Dermis blood vessel endothelial cell (primary cell): ENCODE measurements at regions not wholly inside any gene's neighbourhood (a gene's known extent, or its start where the extent isn't known, plus 50 kb on each side); places are given as distances from the start of the nearest gene placed in this dataset.

Experiments used
- DNase-seq: peaks from one replicate; pipeline ENCODE4 v3.0.0; 2010

GRCh38 chr12:125272383-125272933 lies 207.2 kb downstream of the AACS start:
- no peak for DNase-seq

DNA sequence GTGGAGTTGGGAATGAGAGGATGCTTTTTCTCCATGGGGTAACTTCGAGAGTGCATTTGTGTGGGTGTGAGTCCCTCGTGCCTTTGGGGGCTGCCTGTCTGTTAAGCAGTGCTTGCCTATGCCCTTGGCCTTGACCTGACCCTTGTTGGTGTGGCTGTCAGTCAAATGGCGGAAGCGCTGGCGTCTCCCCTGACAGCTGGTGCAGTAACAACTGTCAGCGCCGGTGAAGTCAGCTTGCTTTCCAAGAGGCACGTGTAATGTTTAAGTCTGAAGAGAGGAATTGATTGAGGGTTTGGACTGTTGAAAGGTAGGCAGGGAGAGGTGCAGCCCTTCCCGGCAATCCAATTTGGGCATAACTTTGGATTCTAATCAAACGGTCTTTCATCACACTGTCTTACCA lies 211.3 kb downstream of the AACS start:
- DNase-seq: no peak

DNA sequence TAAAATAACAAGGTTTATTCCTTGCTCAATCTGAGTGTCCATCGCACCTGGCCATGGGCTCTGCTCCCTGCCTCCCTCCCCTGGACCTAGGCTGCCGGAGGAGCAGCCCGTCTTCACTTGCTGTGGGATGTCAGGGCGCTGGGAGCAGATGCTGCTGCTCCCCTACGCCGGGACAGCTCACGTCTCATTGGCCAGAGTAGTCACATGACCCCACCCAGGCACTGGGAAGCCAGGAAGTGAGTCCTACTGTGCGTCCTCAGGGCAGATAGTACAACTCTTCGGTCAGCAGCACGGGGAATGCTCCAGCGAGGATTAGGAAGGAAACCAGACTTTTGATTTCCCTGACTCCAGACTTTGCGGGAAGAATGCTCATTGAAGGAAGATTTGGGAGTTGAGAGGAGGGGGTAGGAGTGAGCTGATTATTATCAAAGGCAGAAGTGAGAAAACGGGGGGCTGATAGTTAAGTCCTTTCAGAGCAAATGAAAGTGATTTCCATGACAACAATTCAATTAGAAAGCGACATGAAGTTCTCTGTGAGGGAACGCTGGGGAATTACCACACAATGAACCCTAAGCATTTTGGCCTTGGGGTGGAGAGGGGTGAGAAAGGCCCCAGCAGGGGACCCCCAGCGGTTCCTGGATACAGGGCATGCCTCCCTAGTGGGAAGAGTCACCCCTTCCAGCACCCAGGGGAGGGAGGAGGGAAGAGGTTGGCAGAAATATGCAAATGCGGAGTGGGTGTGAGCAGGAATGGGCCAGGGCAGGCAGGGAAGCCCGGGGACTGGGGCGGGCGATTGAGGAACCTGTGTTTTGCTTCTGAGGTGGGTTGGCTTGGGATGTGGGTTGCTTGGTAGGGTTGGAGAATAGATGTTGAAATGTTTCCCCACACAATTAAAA lies 215.5 kb downstream of the AACS start:
- DNase-seq: no peak

DNA sequence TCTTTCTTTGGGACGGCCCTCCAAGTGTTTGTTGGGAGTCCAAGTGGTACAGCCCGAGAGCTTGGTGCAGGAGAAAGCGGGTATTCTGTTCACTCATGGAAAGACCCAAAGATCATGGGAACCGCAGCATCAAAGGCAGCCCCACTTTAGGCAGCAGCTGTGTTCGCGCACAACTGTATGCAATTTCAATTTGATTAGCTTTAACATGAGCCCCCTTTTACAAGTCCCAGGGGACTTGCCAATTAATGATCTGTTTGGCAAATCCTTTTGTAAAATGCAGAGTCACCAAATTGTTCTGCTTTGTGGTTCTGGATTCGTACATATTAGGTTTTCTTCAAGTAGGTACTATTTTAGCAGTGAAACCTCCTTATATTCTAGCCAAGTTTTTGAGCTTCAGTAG lies 217.7 kb downstream of the AACS start:
- no peak for DNase-seq

- DNase-seq: no peak
Measured at GRCh38 chr12:125283521-125283920, 218.3 kb downstream of the AACS start.

- no peak for DNase-seq
Measured at GRCh38 chr12:125284087-125284486, 218.9 kb downstream of the AACS start.

DNA sequence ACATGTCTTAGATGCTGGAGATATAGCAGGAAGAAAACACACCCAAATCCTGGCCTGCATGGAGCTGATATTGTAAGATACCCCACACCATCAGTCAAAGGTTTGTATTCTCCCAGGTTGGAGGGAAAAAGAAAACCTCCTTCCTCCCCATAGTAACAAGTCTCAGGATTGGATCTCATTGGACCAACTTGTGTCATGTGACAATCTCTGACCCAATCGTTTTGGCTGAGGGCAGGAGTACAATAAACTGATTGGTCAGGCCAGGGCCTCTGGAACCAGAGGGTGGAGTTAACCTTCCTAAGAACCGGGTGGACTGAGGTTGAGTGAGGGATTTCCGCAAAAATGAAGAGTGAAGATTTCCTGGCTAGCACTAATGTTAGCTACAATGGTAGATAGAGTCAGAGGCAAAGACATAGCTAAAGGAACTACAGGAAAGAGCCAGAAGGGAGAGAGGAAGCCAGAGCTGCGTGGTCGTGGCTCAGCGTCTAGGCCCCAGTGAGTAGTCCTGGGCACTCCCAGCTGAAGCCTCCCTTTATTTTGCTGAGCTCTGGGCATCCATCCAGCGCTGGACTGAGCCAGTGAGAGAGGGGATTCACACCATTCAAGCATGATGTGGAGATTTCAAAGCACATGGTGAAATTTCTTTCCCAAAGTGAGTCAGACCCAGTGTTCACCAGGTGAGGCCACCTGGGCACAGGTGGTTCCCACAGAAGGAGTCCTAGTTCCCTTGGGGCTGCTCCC lies 219.9 kb downstream of the AACS start:
- DNase-seq: no peak

DNA sequence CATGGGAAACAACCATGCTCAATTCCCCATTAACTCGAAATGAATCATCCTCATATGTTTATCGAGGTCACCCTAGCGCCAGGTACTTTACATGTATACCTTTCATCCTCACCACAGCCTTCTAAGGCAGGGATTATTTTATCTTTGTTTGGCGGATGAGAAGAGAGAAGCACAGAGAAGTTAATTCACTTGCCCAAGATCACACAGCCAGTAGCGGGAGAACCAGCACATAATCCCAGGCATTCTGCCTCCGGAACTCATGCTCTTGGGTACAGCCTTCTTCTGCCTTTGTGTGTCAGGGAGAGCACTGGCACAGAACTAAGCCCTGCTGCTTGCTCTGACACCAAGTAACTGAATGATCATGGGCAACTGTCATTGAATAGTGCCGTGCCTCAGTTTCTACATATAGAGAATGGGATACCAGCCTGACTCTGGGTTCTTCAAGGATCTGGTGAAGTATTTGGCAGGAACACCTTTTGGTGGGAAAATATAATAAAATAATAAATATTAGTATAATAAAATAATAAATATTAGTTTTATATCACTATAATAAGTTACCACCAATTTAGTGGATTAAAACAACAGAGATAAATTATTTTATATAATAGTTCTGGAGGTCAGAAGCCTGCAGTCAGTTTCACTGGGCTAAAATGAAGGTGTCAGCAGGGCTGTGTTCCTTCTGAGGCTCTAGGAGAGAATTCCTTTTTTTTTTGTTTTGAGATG lies 220.9 kb downstream of the AACS start:
- no peak for DNase-seq

DNA sequence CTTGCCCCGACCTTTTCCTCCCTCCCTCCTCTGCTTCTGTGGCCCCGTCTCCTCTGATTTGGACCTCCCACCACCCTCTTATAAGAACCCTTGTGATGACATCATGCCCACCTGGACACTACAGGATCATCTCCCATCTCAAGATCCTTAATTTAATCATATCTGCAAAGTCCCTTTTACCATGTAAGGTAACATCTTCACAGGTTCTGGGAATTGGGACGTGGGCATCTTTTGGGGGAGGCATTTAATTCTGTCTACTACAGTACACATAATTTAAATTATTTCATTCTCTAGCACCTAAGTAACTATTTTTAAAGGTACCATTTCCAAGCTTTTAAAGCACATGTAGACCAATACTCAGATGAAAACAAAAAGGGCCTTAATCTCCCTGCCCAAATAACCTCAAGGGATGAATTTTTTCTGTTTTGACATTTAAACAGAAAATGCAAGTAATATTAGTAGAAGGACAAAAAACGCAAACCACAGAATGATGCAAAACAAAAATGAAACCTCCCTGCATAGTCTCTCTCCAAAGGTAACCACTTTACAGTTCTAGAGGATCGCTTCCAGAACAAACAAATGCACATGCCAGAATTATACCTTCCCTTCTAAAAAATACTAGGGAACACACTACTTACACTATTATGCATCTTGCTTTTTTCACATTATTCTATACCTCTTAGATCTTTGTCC lies 222.1 kb downstream of the AACS start:
- DNase-seq: no peak

DNA sequence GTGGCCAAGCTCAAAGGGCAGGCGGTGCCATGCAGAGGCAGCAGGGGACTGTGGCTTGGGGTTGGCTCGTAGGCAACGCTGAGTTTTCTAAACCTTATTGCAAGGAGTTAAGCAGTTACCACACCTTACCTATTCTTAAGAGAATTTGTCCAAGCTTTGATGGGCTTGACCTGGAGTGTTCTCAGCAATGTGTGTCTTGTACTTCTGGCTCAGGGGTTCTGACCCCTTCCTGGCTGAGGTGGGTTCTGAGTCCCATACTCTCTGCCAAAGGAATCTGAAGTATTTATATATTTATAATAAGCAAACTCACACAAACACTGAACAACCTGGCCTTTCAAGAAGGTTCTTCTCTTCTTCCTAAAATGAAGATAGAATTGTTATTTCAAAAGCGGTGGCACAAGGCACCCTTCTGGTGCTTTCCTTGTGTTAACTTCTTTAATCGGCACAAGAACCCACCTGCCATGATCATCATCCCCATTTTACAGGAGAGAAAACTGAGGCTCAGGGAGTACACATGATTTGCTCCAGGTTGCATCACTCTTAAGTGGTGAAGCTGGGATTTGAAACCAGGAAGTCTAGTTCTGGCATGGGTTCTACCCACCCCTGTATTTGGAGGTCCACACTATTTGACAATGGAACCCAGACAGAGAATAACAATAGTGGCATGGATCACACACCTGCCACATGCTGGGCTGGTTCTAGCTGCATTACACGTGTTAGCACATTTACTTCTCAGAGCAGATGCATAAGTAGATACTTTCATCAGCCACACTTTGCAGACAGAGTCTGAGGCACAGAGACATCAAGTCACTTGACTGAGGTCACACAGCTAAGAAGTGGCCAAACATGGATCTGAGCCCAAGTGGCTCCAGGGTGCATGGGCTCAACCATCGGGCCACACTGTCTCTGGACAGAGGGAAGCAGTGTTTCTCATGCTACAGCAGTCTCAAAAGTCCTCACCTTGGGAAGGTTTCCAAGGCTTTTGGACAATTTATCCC lies 224.0 kb downstream of the AACS start:
- no peak for DNase-seq

DNA sequence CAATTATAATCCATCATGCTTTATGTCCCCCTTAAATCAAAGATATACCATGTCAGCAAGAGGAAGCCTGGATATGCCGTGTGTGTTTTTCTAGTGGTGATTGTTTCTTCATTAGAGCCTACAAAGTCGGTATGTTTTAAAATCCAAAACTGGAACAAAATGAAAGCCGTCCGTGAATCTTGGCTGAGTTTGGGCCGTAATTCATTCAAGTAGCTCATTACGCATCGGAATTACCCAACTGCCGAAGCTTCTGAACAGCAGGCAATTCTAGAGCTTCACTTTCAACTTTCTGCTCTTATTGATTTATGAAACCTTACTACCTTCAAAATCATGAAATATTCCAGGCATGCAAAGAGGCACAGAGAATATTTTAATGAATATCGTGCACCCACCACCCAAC lies 224.7 kb downstream of the AACS start:
- DNase-seq: no peak

- DNase-seq: no peak
Measured at GRCh38 chr12:125292700-125293099, 227.5 kb downstream of the AACS start.

- DNase-seq: no peak
Measured at GRCh38 chr12:125295550-125295949, 230.3 kb downstream of the AACS start.

- DNase-seq: no peak
Measured at GRCh38 chr12:125296701-125297100, 231.5 kb downstream of the AACS start.

- DNase-seq: no peak
Measured at GRCh38 chr12:125299840-125300239, 234.6 kb downstream of the AACS start.

DNA sequence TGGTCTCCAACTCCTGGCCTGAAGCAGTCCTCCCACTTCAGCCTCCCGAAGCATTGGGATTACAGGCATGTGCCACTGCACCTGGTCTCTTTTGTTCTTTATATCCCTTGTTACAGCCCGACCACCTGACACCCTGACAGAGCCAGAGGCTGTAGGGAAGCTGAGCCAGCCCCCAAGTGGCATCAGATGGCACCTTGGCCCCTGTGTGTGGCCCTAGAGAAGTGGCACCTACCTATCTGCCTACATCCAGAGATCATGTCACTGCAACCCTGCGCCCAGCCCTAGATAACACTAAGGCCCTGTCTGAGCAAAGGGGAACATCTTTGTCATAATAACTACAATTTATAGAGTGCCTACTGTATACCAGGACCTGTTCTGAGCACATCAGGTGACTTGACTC lies 235.0 kb downstream of the AACS start:
- DNase-seq: no peak

- no peak for DNase-seq
Measured at GRCh38 chr12:125303337-125303736, 238.1 kb downstream of the AACS start.

DNA sequence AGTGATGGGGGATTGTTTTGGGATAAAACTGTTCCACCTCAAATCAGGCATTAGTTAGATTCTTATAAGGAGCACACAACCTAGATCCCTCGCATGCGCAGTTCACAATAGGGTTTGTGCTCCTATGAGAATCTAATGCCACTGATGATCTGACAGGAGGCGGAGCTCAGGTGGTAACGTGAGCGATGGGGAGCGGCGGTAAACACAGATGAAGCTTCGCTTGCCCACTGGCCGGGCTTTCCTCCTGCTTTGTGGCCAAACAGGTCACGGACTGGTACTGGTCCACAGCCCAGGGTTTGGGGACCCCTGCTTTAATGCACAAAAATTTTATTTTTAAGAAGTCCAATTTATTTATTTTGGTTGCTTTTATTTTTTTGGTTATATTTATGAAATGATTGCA lies 238.8 kb downstream of the AACS start:
- no peak for DNase-seq

DNA sequence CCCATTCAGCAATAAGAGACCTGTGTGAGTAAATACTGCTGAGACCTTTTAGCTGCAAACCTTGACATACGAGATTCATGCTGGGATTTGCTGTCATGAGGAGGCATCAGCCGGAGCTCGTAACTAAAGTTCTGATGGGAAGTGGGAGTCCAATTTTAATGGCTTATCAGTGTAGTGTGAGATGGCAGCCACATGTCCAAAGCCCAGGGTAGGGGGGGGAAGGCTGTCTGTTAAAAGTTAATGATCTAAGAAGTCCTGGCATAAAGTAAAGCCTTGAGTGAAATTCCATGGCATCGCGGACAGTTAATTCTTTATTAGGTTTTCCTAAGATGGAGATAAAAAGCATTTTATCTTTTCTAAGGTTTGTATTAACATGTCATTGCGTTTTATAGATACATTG lies 240.0 kb downstream of the AACS start:
- no peak for DNase-seq

DNA sequence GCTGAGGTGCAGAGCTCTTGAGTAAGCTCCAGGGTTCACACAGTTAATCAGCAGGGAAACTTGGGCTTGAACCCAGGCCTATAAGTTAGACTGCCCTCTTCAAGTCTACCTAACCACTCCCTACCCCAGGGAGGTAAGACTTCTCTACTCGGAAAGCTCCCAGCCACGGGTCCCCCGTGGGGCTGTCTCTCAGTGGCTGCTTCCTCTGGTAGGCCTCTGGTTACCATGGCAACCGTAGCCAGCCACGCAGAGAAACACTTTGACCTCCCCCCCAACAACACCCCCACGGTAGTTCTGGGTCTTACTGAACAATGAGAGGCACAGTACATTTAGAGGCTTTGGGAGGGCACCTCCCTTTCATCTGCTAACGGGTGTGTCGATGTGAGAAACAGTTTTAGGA lies 245.2 kb downstream of the AACS start:
- no peak for DNase-seq

DNA sequence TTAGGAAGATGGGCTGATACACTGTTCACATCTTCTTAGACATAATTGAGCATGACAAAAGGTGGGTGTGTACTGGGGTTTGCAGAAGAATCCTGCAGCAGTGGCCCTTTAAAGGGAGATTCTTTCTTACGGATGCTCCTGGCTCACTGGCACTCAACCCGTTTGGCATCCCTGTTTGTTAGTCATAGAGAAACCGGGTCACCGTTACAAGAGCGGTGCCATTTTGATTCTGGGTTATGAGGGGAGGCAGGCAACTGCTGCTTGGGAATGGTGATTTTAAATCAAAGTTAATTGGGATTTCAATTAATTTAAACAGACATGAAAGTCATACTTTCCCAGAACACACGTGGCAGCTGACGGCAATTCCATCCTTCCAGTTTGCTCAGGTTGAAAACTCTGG lies 245.8 kb downstream of the AACS start:
- no peak for DNase-seq
